ENCODE measurements at regions not wholly inside any gene's neighbourhood (a gene's known extent, or its start where the extent isn't known, plus 50 kb on each side); places are given as distances from the start of the nearest gene placed in this dataset.
A peak's percentile ranks its signal among the peaks of the same experiment; 100 is the strongest.

GRCh38 chr5:115072266-115073064 lies 97.2 kb downstream of the TRIM36 start:
- Histone ChIP-seq H3K36me3 (no peaks in the 10 kb centered on the region), H3K4me3 (no peak overlapping the region), H3K9me3 (no peaks in the 10 kb centered on the region), H3K4me1 (peaks cover 0 to 6% (median 2%) of the 10 kb centered on the region in 4 donors), H3K27ac (no peak overlapping the region), H3K27me3 (peaks cover 0 to 7% of the 10 kb centered on the region in 2 donors)
- TF ChIP-seq CTCF (IDR thresholded peaks at IDR 0.05), result no peak
- DNase-seq, result no peak
- intact Hi-C loops (cut with DNase I; ENCODE audit: low total_unique reads), result no loop called here

- H3K9me3 ChIP-seq, result no peaks in the 10 kb centered on the region
- DNase-seq, result no peak
- H3K4me3 ChIP-seq, result no peak overlapping the region
- peaks cover 0 to 7% of the 10 kb centered on the region in 2 donors for H3K27me3 ChIP-seq
- H3K27ac ChIP-seq, result no peak overlapping the region
- TF ChIP-seq CTCF (IDR thresholded peaks at IDR 0.05), result no peak
- H3K36me3 ChIP-seq, result no peaks in the 10 kb centered on the region
- intact Hi-C loops (cut with DNase I; ENCODE audit: low total_unique reads), result no loop called here
- H3K4me1 ChIP-seq, result peaks cover 0 to 6% (median 2%) of the 10 kb centered on the region in 4 donors
These were observed 99.0 kb downstream of the TRIM36 start for GRCh38 chr5:115070737-115071136.

GRCh38 chr5:115069087-115069968 lies 100.4 kb downstream of the TRIM36 start:
- Histone ChIP-seq H3K4me3 (no peak overlapping the region), H3K4me1 (peaks cover 0 to 9% (median 2%) of the 10 kb centered on the region in 4 donors), H3K27me3 (peaks cover 0 to 7% of the 10 kb centered on the region in 2 donors), H3K27ac (no peak overlapping the region), H3K36me3 (no peaks in the 10 kb centered on the region), H3K9me3 (no peaks in the 10 kb centered on the region)
- TF ChIP-seq CTCF (IDR thresholded peaks at IDR 0.05), result peak; percentile 50 to 61
- intact Hi-C loops (cut with DNase I; ENCODE audit: low total_unique reads), result no loop called here
- DNase-seq, result peak in 1 of 2 donors; percentile 25

- Histone ChIP-seq H3K4me3 (no peak overlapping the region), H3K4me1 (peaks cover 0 to 12% (median 2%) of the 10 kb centered on the region in 4 donors), H3K27ac (no peak overlapping the region), H3K9me3 (no peaks in the 10 kb centered on the region), H3K36me3 (no peaks in the 10 kb centered on the region), H3K27me3 (peaks cover 0 to 7% of the 10 kb centered on the region in 2 donors)
- no peak for DNase-seq
- intact Hi-C loops (cut with DNase I; ENCODE audit: low total_unique reads), result no loop called here
- no peak for TF ChIP-seq CTCF (IDR thresholded peaks at IDR 0.05)
These were observed 101.2 kb downstream of the TRIM36 start for GRCh38 chr5:115068239-115069086.

- intact Hi-C loops (cut with DNase I; ENCODE audit: low total_unique reads), result no loop called here
- no peak for TF ChIP-seq CTCF (IDR thresholded peaks at IDR 0.05)
- DNase-seq, result no peak
These were observed 105.3 kb downstream of the TRIM36 start for GRCh38 chr5:115064380-115064779.

More at GRCh38 chr5:115064380-115064779, 105.3 kb downstream of the TRIM36 start:
- H3K4me3 ChIP-seq, result no peak overlapping the region
- no peaks in the 10 kb centered on the region for H3K36me3 ChIP-seq
- H3K9me3 ChIP-seq, result no peaks in the 10 kb centered on the region
- H3K27ac ChIP-seq, result no peak overlapping the region
- no peaks in the 10 kb centered on the region for H3K27me3 ChIP-seq
- peaks cover 0 to 12% (median 2%) of the 10 kb centered on the region in 4 donors for H3K4me1 ChIP-seq
